ENCODE measurements at regions not wholly inside any gene's neighbourhood (a gene's known extent, or its start where the extent isn't known, plus 50 kb on each side); places are given as distances from the start of the nearest gene placed in this dataset.

DNA sequence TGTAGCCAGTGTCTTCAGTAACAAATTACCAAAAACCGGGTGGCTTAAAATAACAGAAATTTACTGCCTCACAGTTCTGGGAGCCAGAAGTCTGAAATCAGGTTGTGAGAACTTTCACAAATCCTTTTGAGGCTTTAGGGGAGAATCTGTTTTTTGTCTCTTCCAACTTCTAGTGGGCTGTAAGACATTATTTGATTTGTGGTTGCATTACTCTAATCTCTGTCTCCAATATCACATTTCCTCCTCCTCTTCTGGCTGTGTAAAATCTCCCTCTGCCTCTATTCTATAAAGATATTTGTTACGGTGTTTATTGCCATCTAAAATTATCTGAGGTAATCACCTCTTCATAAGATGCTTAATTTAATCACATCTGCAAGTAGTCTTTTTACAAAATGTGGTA lies 1039.6 kb upstream of the LRRN3 start:
- TF ChIP-seq, protein P1, sequence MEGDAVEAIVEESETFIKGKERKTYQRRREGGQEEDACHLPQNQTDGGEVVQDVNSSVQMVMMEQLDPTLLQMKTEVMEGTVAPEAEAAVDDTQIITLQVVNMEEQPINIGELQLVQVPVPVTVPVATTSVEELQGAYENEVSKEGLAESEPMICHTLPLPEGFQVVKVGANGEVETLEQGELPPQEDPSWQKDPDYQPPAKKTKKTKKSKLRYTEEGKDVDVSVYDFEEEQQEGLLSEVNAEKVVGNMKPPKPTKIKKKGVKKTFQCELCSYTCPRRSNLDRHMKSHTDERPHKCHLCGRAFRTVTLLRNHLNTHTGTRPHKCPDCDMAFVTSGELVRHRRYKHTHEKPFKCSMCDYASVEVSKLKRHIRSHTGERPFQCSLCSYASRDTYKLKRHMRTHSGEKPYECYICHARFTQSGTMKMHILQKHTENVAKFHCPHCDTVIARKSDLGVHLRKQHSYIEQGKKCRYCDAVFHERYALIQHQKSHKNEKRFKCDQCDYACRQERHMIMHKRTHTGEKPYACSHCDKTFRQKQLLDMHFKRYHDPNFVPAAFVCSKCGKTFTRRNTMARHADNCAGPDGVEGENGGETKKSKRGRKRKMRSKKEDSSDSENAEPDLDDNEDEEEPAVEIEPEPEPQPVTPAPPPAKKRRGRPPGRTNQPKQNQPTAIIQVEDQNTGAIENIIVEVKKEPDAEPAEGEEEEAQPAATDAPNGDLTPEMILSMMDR (IDR thresholded peaks at IDR 0.05; ENCODE audit: control insufficient read depth, insufficient read depth, low read depth, low read length, missing control alignments): no peak
- no peak for DNase-seq (ENCODE audit: low read depth)
- no peak overlapping the region for H3K4me3 ChIP-seq (ENCODE audit: control insufficient read depth, low read depth, low read length)

DNA sequence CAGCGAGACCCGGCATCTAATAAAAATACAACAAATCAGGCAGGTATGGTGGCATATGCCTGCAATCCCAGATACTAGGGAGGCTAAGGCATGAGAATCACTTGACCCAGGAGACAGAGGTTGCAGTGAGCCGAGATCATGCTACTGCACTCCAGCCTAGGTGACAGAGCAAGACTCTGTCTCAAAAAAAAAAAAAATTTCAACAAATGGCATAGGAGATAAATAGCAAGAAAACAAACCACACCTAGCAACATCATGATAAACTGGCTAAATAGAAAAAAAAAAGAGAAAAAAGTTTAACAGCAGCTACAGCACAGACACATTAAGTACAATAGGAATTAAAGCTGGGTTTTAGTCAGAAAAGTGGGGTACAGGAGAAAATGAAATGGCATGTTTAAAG lies 1034.6 kb upstream of the LRRN3 start:
- H3K4me3 ChIP-seq (ENCODE audit: control insufficient read depth, low read depth, low read length): no peak overlapping the region
- TF ChIP-seq, protein P1 (IDR thresholded peaks at IDR 0.05; ENCODE audit: control insufficient read depth, insufficient read depth, low read depth, low read length, missing control alignments): no peak
- no peak for DNase-seq (ENCODE audit: low read depth)

DNA sequence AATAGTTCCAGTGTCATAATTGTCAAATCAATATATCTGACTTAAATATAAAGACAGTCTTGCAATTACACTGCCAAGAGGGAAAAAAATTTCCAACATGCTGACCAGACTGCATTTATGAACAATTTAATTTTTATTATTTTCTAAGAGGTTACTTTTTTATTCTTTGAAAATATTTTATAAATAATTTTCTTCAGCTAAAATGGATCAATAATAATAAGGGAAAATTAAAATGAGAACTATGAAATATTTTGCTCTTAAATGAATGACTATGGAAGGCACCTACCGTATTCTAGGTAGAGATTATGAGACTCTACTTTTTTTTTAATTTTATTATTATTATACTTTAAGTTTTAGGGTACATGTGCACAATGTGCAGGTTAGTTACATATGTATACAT lies 1032.5 kb upstream of the LRRN3 start:
- H3K4me3 ChIP-seq (ENCODE audit: control insufficient read depth, low read depth, low read length): no peak overlapping the region
- TF ChIP-seq, protein P1 (IDR thresholded peaks at IDR 0.05; ENCODE audit: control insufficient read depth, insufficient read depth, low read depth, low read length, missing control alignments): no peak
- no peak for DNase-seq (ENCODE audit: low read depth)

DNA sequence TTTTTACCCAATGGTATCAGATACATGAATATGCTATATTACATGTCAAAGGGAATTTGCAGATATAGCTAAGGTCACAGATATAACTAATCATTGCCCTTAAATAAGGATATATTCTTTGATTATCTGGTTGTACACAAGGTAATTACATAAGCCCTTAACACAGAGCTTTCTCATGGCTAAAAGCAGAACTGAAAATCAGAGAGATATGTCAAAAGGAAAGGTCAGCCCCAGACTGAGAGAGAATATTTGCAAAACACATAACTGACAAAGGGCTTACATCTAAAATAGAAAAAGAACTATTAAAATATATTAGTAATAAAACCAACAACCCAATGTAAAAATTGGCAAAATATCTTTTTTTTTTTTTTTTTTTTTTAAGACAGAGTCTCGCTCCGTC lies 1029.5 kb upstream of the LRRN3 start:
- TF ChIP-seq, protein P1 (IDR thresholded peaks at IDR 0.05; ENCODE audit: control insufficient read depth, insufficient read depth, low read depth, low read length, missing control alignments): no peak
- no peak overlapping the region for H3K4me3 ChIP-seq (ENCODE audit: control insufficient read depth, low read depth, low read length)
- DNase-seq (ENCODE audit: low read depth): no peak

DNA sequence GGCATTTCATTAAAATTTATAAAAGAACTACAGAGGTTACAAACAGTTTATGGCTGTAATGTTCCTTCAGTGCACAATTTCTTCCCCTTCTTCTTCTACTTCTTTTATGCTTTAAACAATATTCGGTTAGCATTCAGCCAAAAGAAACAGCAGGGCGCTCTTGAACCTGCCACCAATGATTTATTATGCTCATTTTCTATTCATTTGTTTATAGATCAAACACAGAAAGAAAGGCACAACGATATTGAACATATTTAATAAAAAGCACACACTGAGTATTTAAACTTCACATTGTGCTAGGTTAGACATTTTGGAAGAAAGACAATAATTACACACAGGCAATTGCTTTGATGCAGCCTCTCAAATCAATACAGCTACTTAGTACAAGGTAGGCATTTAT lies 1025.8 kb upstream of the LRRN3 start:
- TF ChIP-seq, protein P1 (IDR thresholded peaks at IDR 0.05; ENCODE audit: control insufficient read depth, insufficient read depth, low read depth, low read length, missing control alignments): no peak
- no peak for DNase-seq (ENCODE audit: low read depth)
- H3K4me3 ChIP-seq (ENCODE audit: control insufficient read depth, low read depth, low read length): no peak overlapping the region

DNA sequence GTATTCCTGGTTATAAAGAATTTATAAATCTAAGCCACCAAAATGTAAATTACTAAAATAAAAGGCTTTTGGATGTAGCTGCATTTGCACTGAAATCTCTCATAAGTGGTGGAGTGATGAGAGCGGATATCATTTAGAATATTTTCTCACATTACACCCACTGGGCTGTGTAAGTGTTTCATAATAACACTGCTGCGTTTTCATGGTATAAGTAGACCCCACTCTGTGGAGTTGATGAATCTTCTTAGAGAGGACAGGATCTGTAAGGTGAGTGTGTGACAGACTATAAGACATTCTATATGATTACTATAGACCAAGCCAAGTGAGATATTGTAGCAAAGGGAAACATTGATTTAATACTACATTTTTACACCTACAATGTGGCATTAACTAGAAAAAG lies 1024.1 kb upstream of the LRRN3 start:
- no peak for DNase-seq (ENCODE audit: low read depth)
- no peak overlapping the region for H3K4me3 ChIP-seq (ENCODE audit: control insufficient read depth, low read depth, low read length)
- TF ChIP-seq, protein P1 (IDR thresholded peaks at IDR 0.05; ENCODE audit: control insufficient read depth, insufficient read depth, low read depth, low read length, missing control alignments): no peak

DNA sequence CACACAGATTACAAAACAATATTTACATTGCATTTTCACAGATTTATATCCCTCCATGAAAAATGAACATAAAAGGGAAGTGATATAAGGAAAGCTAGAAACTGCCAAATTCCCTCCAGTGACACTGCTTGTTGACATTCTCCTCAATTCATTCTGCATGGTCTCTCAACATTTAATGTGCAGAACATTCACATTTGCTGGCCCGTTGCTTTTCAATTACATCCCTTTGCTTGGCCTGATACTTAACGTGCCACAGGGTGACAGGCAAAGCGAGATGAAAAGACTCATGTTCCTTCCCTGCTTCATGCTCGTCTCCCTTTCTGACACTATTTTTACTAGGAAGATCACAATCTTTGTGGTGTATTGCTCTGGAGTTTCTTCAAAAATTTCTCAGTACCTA lies 1019.7 kb upstream of the LRRN3 start:
- TF ChIP-seq, protein P1 (IDR thresholded peaks at IDR 0.05; ENCODE audit: control insufficient read depth, insufficient read depth, low read depth, low read length, missing control alignments): no peak
- H3K4me3 ChIP-seq (ENCODE audit: control insufficient read depth, low read depth, low read length): no peak overlapping the region
- no peak for DNase-seq (ENCODE audit: low read depth)

Measured in AG09309 (cell line).